ENCODE measurements at regions not wholly inside any gene's neighbourhood (a gene's known extent, or its start where the extent isn't known, plus 50 kb on each side); places are given as distances from the start of the nearest gene placed in this dataset.
"Not testable (repeated sequence)": the region's sequence is repeated elsewhere in the genome, so short reads cannot be mapped to it uniquely, and the experiment has no call there.

- no peak for DNase-seq
Measured at GRCh38 chr7:114273218-114273617, 141.4 kb upstream of the FOXP2 start.

GRCh38 chr7:114269714-114270113, 144.9 kb upstream of the FOXP2 start:
- DNase-seq = peak in 1 of 2 experiments; percentile 15

GRCh38 chr7:114267550-114267949, 147.1 kb upstream of the FOXP2 start:
- DNase-seq = not testable (repeated sequence)

GRCh38 chr7:114264023-114264422, 150.6 kb upstream of the FOXP2 start:
- DNase-seq = no peak

GRCh38 chr7:114263219-114263618, 151.4 kb upstream of the FOXP2 start:
- DNase-seq = no peak

- DNase-seq = no peak
Measured at GRCh38 chr7:114255404-114255841, 159.2 kb upstream of the FOXP2 start.

- DNase-seq = no peak
Measured at GRCh38 chr7:114243646-114244045, 171.0 kb upstream of the FOXP2 start.

GRCh38 chr7:114242992-114243507, 171.6 kb upstream of the FOXP2 start:
- DNase-seq = no peak

GRCh38 chr7:114229246-114229645, 185.4 kb upstream of the FOXP2 start:
- DNase-seq = no peak

GRCh38 chr7:114225784-114226183, 188.8 kb upstream of the FOXP2 start:
- DNase-seq = no peak

- DNase-seq = peak; percentile 81 to 93
Measured at GRCh38 chr7:114218283-114218682, 196.3 kb upstream of the FOXP2 start.

GRCh38 chr7:114217026-114217806, 197.4 kb upstream of the FOXP2 start:
- peak in 1 of 2 experiments; percentile 52 for DNase-seq

- DNase-seq = no peak
Measured at GRCh38 chr7:114214466-114214865, 200.1 kb upstream of the FOXP2 start.

GRCh38 chr7:114212721-114213429, 201.7 kb upstream of the FOXP2 start:
- DNase-seq = peak in 1 of 2 experiments; percentile 10

GRCh38 chr7:114209968-114210367, 204.6 kb upstream of the FOXP2 start:
- DNase-seq = no peak

- no peak for DNase-seq
Measured at GRCh38 chr7:114206688-114207087, 207.9 kb upstream of the FOXP2 start.

GRCh38 chr7:114196517-114196916, 218.1 kb upstream of the FOXP2 start:
- DNase-seq = no peak

GRCh38 chr7:114190387-114190786, 224.2 kb upstream of the FOXP2 start:
- no peak for DNase-seq

GRCh38 chr7:114183311-114184088, 231.1 kb upstream of the FOXP2 start:
- DNase-seq = no peak

GRCh38 chr7:114182837-114183236, 231.8 kb upstream of the FOXP2 start:
- DNase-seq = no peak

- no peak for DNase-seq
Measured at GRCh38 chr7:114181280-114181679, 233.3 kb upstream of the FOXP2 start.

GRCh38 chr7:114180556-114181266, 233.9 kb upstream of the FOXP2 start:
- DNase-seq = no peak

- DNase-seq = no peak
Measured at GRCh38 chr7:114175125-114175524, 239.5 kb upstream of the FOXP2 start.

Data from NCI-H2081 (cell line).